HCT116 (cell line): ENCODE measurements at regions not wholly inside any gene's neighbourhood (a gene's known extent, or its start where the extent isn't known, plus 50 kb on each side); places are given as distances from the start of the nearest gene placed in this dataset.

Experiments
- ATAC-seq: fragments of 200-7000 bp; cut with Tn5 transposase; 2 replicates; pipeline ENCODE4 v1.9.1; 2020; ENCODE audit warnings: mild to moderate bottlenecking, moderate library complexity
- BruUV-seq: library from RNA; stranded (reverse); fragments of 400-500 nt; replicated peaks from 2 replicates; lab custom pipeline; 2021; lab: Mats Ljungman, UMichigan
- CTCF ChIA-PET: fragments of 300-600 bp; sonication (Branson Sonifier 250); formaldehyde crosslinking; loops from one replicate; lab custom pipeline; 2021; ENCODE audit warnings: antibody characterized with exemption; lab: Charles Lee
- POLR2A ChIA-PET: fragments of 300-600, 350-600 bp; sonication (Branson Sonifier 250); formaldehyde crosslinking; loops from one replicate; lab custom pipeline; 2021; ENCODE audit warnings: antibody characterized with exemption; lab: Charles Lee
- RAD21 ChIA-PET, 2 experiments: fragments of 300-600 bp; sonication (Branson Sonifier 250); formaldehyde crosslinking; loops; one replicate each; lab custom pipeline; 2023; ENCODE audit warnings: low total read pairs in 2 of 2; ENCODE audit not compliant: uncharacterized antibody in 2 of 2, unreplicated experiment in 2 of 2, low non-redundant PET in 1 of 2; lab: Charles Lee
- DNase-seq: peaks from one replicate; pipeline ENCODE4 v3.0.0-alpha.2; 2010; ENCODE audit warnings: low read depth, low spot score
- H2AFZ ChIP-seq: fragments of 200-600 bp; shearing (Covaris generic), sonication (generic); 2 replicates; pipeline ENCODE4 v1.6.1; 2017; ENCODE audit warnings: low read depth, mixed run types, mixed read lengths, antibody characterized with exemption, low read length; ENCODE audit not compliant: poor library complexity, severe bottlenecking
- H3K27ac ChIP-seq: 2 replicates; pipeline ENCODE4 v1.5.1; 2012; ENCODE audit warnings: low read depth, low read length
- H3K27me3 ChIP-seq: fragments of 200-600 bp; sonication (generic); 2 replicates; pipeline ENCODE4 v1.6.1; 2016; ENCODE audit warnings: mixed run types, low read length, mixed read lengths; ENCODE audit not compliant: insufficient read depth
- H3K36me3 ChIP-seq, 2 experiments: fragments of 200-500 bp in 1 of 2; fragments of 200-600 bp in 1 of 2; sonication (Bioruptor generic) in 1 of 2; sonication (generic) in 1 of 2; 2 replicates each; pipeline versions ENCODE4 v1.5.1 to v1.6.1; 2014 to 2016; ENCODE audit warnings: low read length in 2 of 2, inconsistent platforms in 1 of 2, mixed read lengths in 1 of 2, mixed run types in 1 of 2; ENCODE audit not compliant: insufficient read depth in 2 of 2, control insufficient read depth in 1 of 2
- H3K4me1 ChIP-seq, 2 experiments: fragments of 200-600 bp in 1 of 2; sonication (generic) in 1 of 2; 2 replicates each; pipeline versions ENCODE4 v1.5.1 to v1.6.1; 2012 to 2017; ENCODE audit warnings: low read length in 2 of 2, inconsistent platforms in 1 of 2, mild to moderate bottlenecking in 1 of 2, mixed read lengths in 1 of 2, mixed run types in 1 of 2, moderate library complexity in 1 of 2; ENCODE audit not compliant: insufficient read depth in 2 of 2, control insufficient read depth in 1 of 2
- H3K4me2 ChIP-seq: fragments of 200-600 bp; sonication (generic); 2 replicates; pipeline ENCODE4 v1.6.1; 2017; ENCODE audit warnings: mixed run types, low read length, mixed read lengths
- H3K4me3 ChIP-seq, 2 experiments: fragments of 200-600 bp in 1 of 2; sonication (generic) in 1 of 2; replicated peaks in 1 of 2; 2 replicates each; pipeline ENCODE4 v1.5.1; 2011 to 2016; ENCODE audit warnings: low read length in 2 of 2, control low read depth in 1 of 2, low read depth in 1 of 2, mild to moderate bottlenecking in 1 of 2, mixed read lengths in 1 of 2, mixed run types in 1 of 2
- H3K79me2 ChIP-seq: fragments of 200-600 bp; sonication (generic); 2 replicates; pipeline ENCODE4 v1.6.1; 2017; ENCODE audit warnings: mild to moderate bottlenecking, mixed run types, low read length, moderate library complexity, mixed read lengths; ENCODE audit not compliant: insufficient read depth
- H3K9ac ChIP-seq: fragments of 200-600 bp; sonication (generic); 2 replicates; pipeline ENCODE4 v1.6.1; 2016; ENCODE audit warnings: low read length, mixed read lengths
- H3K9me2 ChIP-seq: fragments of 200-600 bp; sonication (generic), shearing (Covaris generic); 2 replicates; pipeline ENCODE4 v1.6.1; 2017; ENCODE audit warnings: mixed run types, mild to moderate bottlenecking, moderate library complexity; ENCODE audit not compliant: insufficient read depth
- H3K9me3 ChIP-seq, 2 experiments: fragments of 200-500 bp in 1 of 2; fragments of 200-600 bp in 1 of 2; sonication (Bioruptor generic) in 1 of 2; sonication (generic) in 1 of 2; 2 replicates each; pipeline ENCODE4 v1.6.1; 2014 to 2017; ENCODE audit warnings: low read length in 2 of 2, mixed read lengths in 2 of 2, inconsistent platforms in 1 of 2, low read depth in 1 of 2, mild to moderate bottlenecking in 1 of 2, mixed run types in 1 of 2, moderate library complexity in 1 of 2; ENCODE audit not compliant: control insufficient read depth in 1 of 2, insufficient read depth in 1 of 2
- H4K20me1 ChIP-seq: fragments of 200-600 bp; sonication (generic), shearing (Covaris generic); 2 replicates; pipeline ENCODE4 v1.6.1; 2017; ENCODE audit warnings: mixed run types, mild to moderate bottlenecking, moderate library complexity; ENCODE audit not compliant: insufficient read depth
- ATF3 ChIP-seq: IDR thresholded peaks from 2 replicates; pipeline ENCODE4 v1.6.1; 2012
- CBX3 ChIP-seq: IDR thresholded peaks from 2 replicates; pipeline ENCODE4 v1.6.1; 2012; ENCODE audit warnings: low read depth
- EGR1 ChIP-seq: IDR thresholded peaks from 2 replicates; pipeline ENCODE4 v1.6.1; 2012; ENCODE audit warnings: low read depth
- EZH2 ChIP-seq: fragments of 200-600 bp; sonication (generic); IDR thresholded peaks from 2 replicates; pipeline ENCODE4 v1.6.1; 2017; ENCODE audit warnings: antibody characterized with exemption, mixed run types
- FOSL1 ChIP-seq: IDR thresholded peaks from 2 replicates; pipeline ENCODE4 v1.6.1; 2012; ENCODE audit warnings: low read depth
- JUND ChIP-seq: IDR thresholded peaks from 2 replicates; pipeline ENCODE4 v1.6.1; 2012
- POLR2AphosphoS5 ChIP-seq: IDR thresholded peaks from 2 replicates; pipeline ENCODE4 v1.6.1; 2011; ENCODE audit warnings: mild to moderate bottlenecking, low read depth, low read length, moderate library complexity
- RAD21 ChIP-seq: IDR thresholded peaks from 2 replicates; pipeline ENCODE4 v1.6.1; 2012; ENCODE audit warnings: low read depth, mild to moderate bottlenecking
- REST ChIP-seq: IDR thresholded peaks from 2 replicates; pipeline ENCODE4 v1.6.1; 2012; ENCODE audit warnings: low read depth
- SRF ChIP-seq: IDR thresholded peaks from 2 replicates; pipeline ENCODE4 v1.6.1; 2012; ENCODE audit warnings: low read depth
- TCF7L2 ChIP-seq: IDR thresholded peaks from 2 replicates; pipeline ENCODE4 v1.7.0; 2011; ENCODE audit warnings: borderline replicate concordance, inconsistent platforms; ENCODE audit not compliant: insufficient read depth, insufficient read length; ENCODE audit errors: extremely low read depth
- YY1 ChIP-seq: IDR thresholded peaks from 2 replicates; pipeline ENCODE4 v1.6.1; 2011; ENCODE audit warnings: low read length, low read depth, moderate library complexity, mild to moderate bottlenecking; ENCODE audit not compliant: insufficient replicate concordance; ENCODE audit errors: extremely low read depth
- ZBTB33 ChIP-seq: IDR thresholded peaks from 2 replicates; pipeline ENCODE4 v1.6.1; 2011; ENCODE audit warnings: mild to moderate bottlenecking, low read length, moderate library complexity; ENCODE audit not compliant: insufficient replicate concordance; ENCODE audit errors: extremely low read depth
- ZFX ChIP-seq: fragments of 450-650 bp; IDR thresholded peaks from 2 replicates; pipeline ENCODE4 v1.6.1; 2017
- ZNF274 ChIP-seq: fragments of 200-500 bp; sonication (Bioruptor generic); IDR thresholded peaks from 2 replicates; pipeline ENCODE4 v1.6.1; 2014; ENCODE audit warnings: mild to moderate bottlenecking, low read depth, low read length, inconsistent platforms
- intact Hi-C: fragments of 100-400 bp; cut with micrococcal nuclease; formaldehyde crosslinking; loops from 2 replicates; pipeline ENCODE4 v1.10.0; 2022

GRCh38 chr1:105396001-105396400, 1646.3 kb downstream of the AMY1C start:
- H3K36me3 ChIP-seq: no peaks in the 10 kb centered on the region
- no peaks in the 10 kb centered on the region for H3K9me2 ChIP-seq
- H3K27me3 ChIP-seq: no peaks in the 10 kb centered on the region
- H4K20me1 ChIP-seq: no peaks in the 10 kb centered on the region; the same call in 1 of the 2 replicates
- ATAC-seq: no peak
- no peaks in the 10 kb centered on the region for H3K79me2 ChIP-seq
- CTCF ChIA-PET: no interaction called here
- intact Hi-C loops: no loop called here
- no peak overlapping the region for H2AFZ ChIP-seq
- no peak overlapping the region for H3K4me3 ChIP-seq
- no peak overlapping the region for H3K27ac ChIP-seq
- H3K4me1 ChIP-seq: no peaks in the 10 kb centered on the region
- peaks cover 14 to 17% of the 10 kb centered on the region in 2 experiments; a peak in 2 of 4 replicates for H3K9me3 ChIP-seq
- POLR2A ChIA-PET: no interaction called here
- RAD21 ChIA-PET: no interaction called here
- H3K4me2 ChIP-seq: no peak overlapping the region
- H3K9ac ChIP-seq: no peak overlapping the region
- no peak for DNase-seq
- TF ChIP-seq EGR1 (no peak), CBX3 (no peak), JUND (no peak), YY1 (no peak), ATF3 (no peak), RAD21 (no peak), FOSL1 (no peak), ZNF274 (no peak), EZH2 (no peak), ZBTB33 (no peak), TCF7L2 (no peak), REST (no peak), SRF (no peak), ZFX (no peak), POLR2AphosphoS5 (no peak)
- TF ChIP-seq, all 23 proteins: peak for 0
- no TSS peak for BruUV-seq
